HCT116 (cell line): ENCODE measurements at regions not wholly inside any gene's neighbourhood (a gene's known extent, or its start where the extent isn't known, plus 50 kb on each side); places are given as distances from the start of the nearest gene placed in this dataset.

Experiments used
- ATAC-seq: fragments of 200-7000 bp; cut with Tn5 transposase; 2 replicates; pipeline ENCODE4 v1.9.1; 2020; ENCODE audit warnings: mild to moderate bottlenecking, moderate library complexity
- BruUV-seq: library from RNA; stranded (reverse); fragments of 400-500 nt; replicated peaks from 2 replicates; lab custom pipeline; 2021; lab: Mats Ljungman, UMichigan
- CTCF ChIA-PET: fragments of 300-600 bp; sonication (Branson Sonifier 250); formaldehyde crosslinking; loops from one replicate; lab custom pipeline; 2021; ENCODE audit warnings: antibody characterized with exemption; lab: Charles Lee
- POLR2A ChIA-PET: fragments of 300-600, 350-600 bp; sonication (Branson Sonifier 250); formaldehyde crosslinking; loops from one replicate; lab custom pipeline; 2021; ENCODE audit warnings: antibody characterized with exemption; lab: Charles Lee
- RAD21 ChIA-PET, 2 experiments: fragments of 300-600 bp; sonication (Branson Sonifier 250); formaldehyde crosslinking; loops; one replicate each; lab custom pipeline; 2023; ENCODE audit warnings: low total read pairs in 2 of 2; ENCODE audit not compliant: uncharacterized antibody in 2 of 2, unreplicated experiment in 2 of 2, low non-redundant PET in 1 of 2; lab: Charles Lee
- DNase-seq: peaks from one replicate; pipeline ENCODE4 v3.0.0-alpha.2; 2010; ENCODE audit warnings: low read depth, low spot score
- H2AFZ ChIP-seq: fragments of 200-600 bp; shearing (Covaris generic), sonication (generic); 2 replicates; pipeline ENCODE4 v1.6.1; 2017; ENCODE audit warnings: low read depth, mixed run types, mixed read lengths, antibody characterized with exemption, low read length; ENCODE audit not compliant: poor library complexity, severe bottlenecking
- H3K27ac ChIP-seq: 2 replicates; pipeline ENCODE4 v1.5.1; 2012; ENCODE audit warnings: low read depth, low read length
- H3K27me3 ChIP-seq: fragments of 200-600 bp; sonication (generic); 2 replicates; pipeline ENCODE4 v1.6.1; 2016; ENCODE audit warnings: mixed run types, low read length, mixed read lengths; ENCODE audit not compliant: insufficient read depth
- H3K36me3 ChIP-seq, 2 experiments: fragments of 200-500 bp in 1 of 2; fragments of 200-600 bp in 1 of 2; sonication (Bioruptor generic) in 1 of 2; sonication (generic) in 1 of 2; 2 replicates each; pipeline versions ENCODE4 v1.5.1 to v1.6.1; 2014 to 2016; ENCODE audit warnings: low read length in 2 of 2, inconsistent platforms in 1 of 2, mixed read lengths in 1 of 2, mixed run types in 1 of 2; ENCODE audit not compliant: insufficient read depth in 2 of 2, control insufficient read depth in 1 of 2
- H3K4me1 ChIP-seq, 2 experiments: fragments of 200-600 bp in 1 of 2; sonication (generic) in 1 of 2; 2 replicates each; pipeline versions ENCODE4 v1.5.1 to v1.6.1; 2012 to 2017; ENCODE audit warnings: low read length in 2 of 2, inconsistent platforms in 1 of 2, mild to moderate bottlenecking in 1 of 2, mixed read lengths in 1 of 2, mixed run types in 1 of 2, moderate library complexity in 1 of 2; ENCODE audit not compliant: insufficient read depth in 2 of 2, control insufficient read depth in 1 of 2
- H3K4me2 ChIP-seq: fragments of 200-600 bp; sonication (generic); 2 replicates; pipeline ENCODE4 v1.6.1; 2017; ENCODE audit warnings: mixed run types, low read length, mixed read lengths
- H3K4me3 ChIP-seq, 2 experiments: fragments of 200-600 bp in 1 of 2; sonication (generic) in 1 of 2; replicated peaks in 1 of 2; 2 replicates each; pipeline ENCODE4 v1.5.1; 2011 to 2016; ENCODE audit warnings: low read length in 2 of 2, control low read depth in 1 of 2, low read depth in 1 of 2, mild to moderate bottlenecking in 1 of 2, mixed read lengths in 1 of 2, mixed run types in 1 of 2
- H3K79me2 ChIP-seq: fragments of 200-600 bp; sonication (generic); 2 replicates; pipeline ENCODE4 v1.6.1; 2017; ENCODE audit warnings: mild to moderate bottlenecking, mixed run types, low read length, moderate library complexity, mixed read lengths; ENCODE audit not compliant: insufficient read depth
- H3K9ac ChIP-seq: fragments of 200-600 bp; sonication (generic); 2 replicates; pipeline ENCODE4 v1.6.1; 2016; ENCODE audit warnings: low read length, mixed read lengths
- H3K9me2 ChIP-seq: fragments of 200-600 bp; sonication (generic), shearing (Covaris generic); 2 replicates; pipeline ENCODE4 v1.6.1; 2017; ENCODE audit warnings: mixed run types, mild to moderate bottlenecking, moderate library complexity; ENCODE audit not compliant: insufficient read depth
- H3K9me3 ChIP-seq, 2 experiments: fragments of 200-500 bp in 1 of 2; fragments of 200-600 bp in 1 of 2; sonication (Bioruptor generic) in 1 of 2; sonication (generic) in 1 of 2; 2 replicates each; pipeline ENCODE4 v1.6.1; 2014 to 2017; ENCODE audit warnings: low read length in 2 of 2, mixed read lengths in 2 of 2, inconsistent platforms in 1 of 2, low read depth in 1 of 2, mild to moderate bottlenecking in 1 of 2, mixed run types in 1 of 2, moderate library complexity in 1 of 2; ENCODE audit not compliant: control insufficient read depth in 1 of 2, insufficient read depth in 1 of 2
- H4K20me1 ChIP-seq: fragments of 200-600 bp; sonication (generic), shearing (Covaris generic); 2 replicates; pipeline ENCODE4 v1.6.1; 2017; ENCODE audit warnings: mixed run types, mild to moderate bottlenecking, moderate library complexity; ENCODE audit not compliant: insufficient read depth
- CEBPB ChIP-seq: IDR thresholded peaks from 2 replicates; pipeline ENCODE4 v1.6.1; 2012; ENCODE audit warnings: low read depth
- EZH2 ChIP-seq: fragments of 200-600 bp; sonication (generic); IDR thresholded peaks from 2 replicates; pipeline ENCODE4 v1.6.1; 2017; ENCODE audit warnings: antibody characterized with exemption, mixed run types
- EZH2phosphoT487 ChIP-seq: fragments of 200-600 bp; IDR thresholded peaks from 2 replicates; pipeline ENCODE4 v1.6.1; 2018; ENCODE audit warnings: antibody characterized with exemption, borderline replicate concordance
- FOSL1 ChIP-seq: IDR thresholded peaks from 2 replicates; pipeline ENCODE4 v1.6.1; 2012; ENCODE audit warnings: low read depth
- REST ChIP-seq: IDR thresholded peaks from 2 replicates; pipeline ENCODE4 v1.6.1; 2012; ENCODE audit warnings: low read depth
- SIN3A ChIP-seq: IDR thresholded peaks from 2 replicates; pipeline ENCODE4 v1.6.1; 2012; ENCODE audit warnings: low read depth
- SP1 ChIP-seq: IDR thresholded peaks from 2 replicates; pipeline ENCODE4 v1.6.1; 2012; ENCODE audit warnings: low read depth
- TCF7L2 ChIP-seq: IDR thresholded peaks from 2 replicates; pipeline ENCODE4 v1.7.0; 2011; ENCODE audit warnings: borderline replicate concordance, inconsistent platforms; ENCODE audit not compliant: insufficient read depth, insufficient read length; ENCODE audit errors: extremely low read depth
- YY1 ChIP-seq: IDR thresholded peaks from 2 replicates; pipeline ENCODE4 v1.6.1; 2011; ENCODE audit warnings: low read length, low read depth, moderate library complexity, mild to moderate bottlenecking; ENCODE audit not compliant: insufficient replicate concordance; ENCODE audit errors: extremely low read depth
- ZBTB33 ChIP-seq: IDR thresholded peaks from 2 replicates; pipeline ENCODE4 v1.6.1; 2011; ENCODE audit warnings: mild to moderate bottlenecking, low read length, moderate library complexity; ENCODE audit not compliant: insufficient replicate concordance; ENCODE audit errors: extremely low read depth
- ZFX ChIP-seq: fragments of 450-650 bp; IDR thresholded peaks from 2 replicates; pipeline ENCODE4 v1.6.1; 2017
- intact Hi-C: fragments of 100-400 bp; cut with micrococcal nuclease; formaldehyde crosslinking; loops from 2 replicates; pipeline ENCODE4 v1.10.0; 2022
- TF ChIP-seq, protein P1 (sequence below): IDR thresholded peaks from 2 replicates; pipeline ENCODE4 v1.6.1; 2012
- TF ChIP-seq, protein P2 (sequence below), 3 experiments: fragments of 200-600 bp in 1 of 3; sonication (generic) in 1 of 3; IDR thresholded peaks in 2 of 3; conservative IDR thresholded peaks in 1 of 3; 2 replicates each; pipeline ENCODE4 v1.5.1; 2012 to 2017; ENCODE audit warnings: low read depth in 2 of 3, low read length in 2 of 3, antibody characterized with exemption in 1 of 3, borderline replicate concordance in 1 of 3, control low read depth in 1 of 3, mild to moderate bottlenecking in 1 of 3, mixed read lengths in 1 of 3, mixed run types in 1 of 3, moderate library complexity in 1 of 3; ENCODE audit not compliant: insufficient read depth in 1 of 3

DNA sequence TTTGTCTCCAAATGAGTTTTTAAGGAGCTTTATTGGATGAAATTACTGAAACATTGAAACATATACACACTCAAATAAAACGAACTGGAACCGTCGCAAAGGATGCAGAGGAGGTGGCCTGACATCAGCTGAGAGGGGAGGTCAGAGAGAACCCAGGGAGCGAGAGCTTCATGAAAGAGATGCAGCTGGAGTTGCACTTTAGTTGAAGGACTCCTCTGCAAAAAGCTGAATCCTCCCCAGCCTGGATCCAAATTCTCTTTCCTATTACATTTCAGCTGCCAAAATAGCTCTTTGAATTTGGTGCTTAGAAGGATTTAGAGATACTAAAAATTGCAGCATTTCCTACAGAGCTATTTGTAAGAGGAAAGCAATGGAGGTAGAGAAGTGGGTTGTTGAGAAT lies 140.0 kb upstream of the DPP6 start:
- H3K79me2 ChIP-seq: no peaks in the 10 kb centered on the region
- H3K9me3 ChIP-seq: peaks cover 10 to 32% of the 10 kb centered on the region in 2 experiments; a peak in 2 of 4 replicates
- no TSS peak for BruUV-seq
- POLR2A ChIA-PET: no interaction called here
- CTCF ChIA-PET: no interaction called here
- H3K36me3 ChIP-seq: no peaks in the 10 kb centered on the region
- no peaks in the 10 kb centered on the region for H3K9me2 ChIP-seq
- DNase-seq (no peak), ATAC-seq (no peak)
- no peak overlapping the region for H3K4me3 ChIP-seq
- no peak overlapping the region for H3K4me2 ChIP-seq
- RAD21 ChIA-PET: no interaction called here
- no peaks in the 10 kb centered on the region for H3K4me1 ChIP-seq
- TF ChIP-seq SIN3A: no peak
- TF ChIP-seq EZH2: no peak
- H3K27ac ChIP-seq: no peak overlapping the region
- no peak overlapping the region for H2AFZ ChIP-seq
- intact Hi-C loops: no loop called here
- no peaks in the 10 kb centered on the region for H4K20me1 ChIP-seq
- H3K27me3 ChIP-seq: no peaks in the 10 kb centered on the region
- H3K9ac ChIP-seq: no peak overlapping the region

- POLR2A ChIA-PET: no interaction called here
- H3K9ac ChIP-seq: no peak overlapping the region
- intact Hi-C loops: no loop called here
- no peaks in the 10 kb centered on the region for H3K36me3 ChIP-seq
- H2AFZ ChIP-seq: no peak overlapping the region
- RAD21 ChIA-PET: no interaction called here
- H4K20me1 ChIP-seq: no peaks in the 10 kb centered on the region
- H3K4me2 ChIP-seq: no peak overlapping the region
- H3K79me2 ChIP-seq: no peaks in the 10 kb centered on the region
- CTCF ChIA-PET: no interaction called here
- no peaks in the 10 kb centered on the region for H3K27me3 ChIP-seq
- H3K9me2 ChIP-seq: no peaks in the 10 kb centered on the region
- BruUV-seq: no TSS peak
- no peak overlapping the region for H3K27ac ChIP-seq
- no peak overlapping the region for H3K4me3 ChIP-seq
- no peak for DNase-seq
- H3K4me1 ChIP-seq: no peaks in the 10 kb centered on the region
- peaks cover 8 to 12% of the 10 kb centered on the region in 2 experiments; a peak in 2 of 4 replicates for H3K9me3 ChIP-seq
- ATAC-seq: no peak
- TF ChIP-seq ZBTB33: no peak
- no peak for TF ChIP-seq CEBPB
- TF ChIP-seq REST: no peak
- no peak for TF ChIP-seq SP1
- no peak for TF ChIP-seq EZH2phosphoT487
- TF ChIP-seq, protein P1, sequence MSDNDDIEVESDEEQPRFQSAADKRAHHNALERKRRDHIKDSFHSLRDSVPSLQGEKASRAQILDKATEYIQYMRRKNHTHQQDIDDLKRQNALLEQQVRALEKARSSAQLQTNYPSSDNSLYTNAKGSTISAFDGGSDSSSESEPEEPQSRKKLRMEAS: no peak
- TF ChIP-seq FOSL1: no peak
- TF ChIP-seq, protein P2, sequence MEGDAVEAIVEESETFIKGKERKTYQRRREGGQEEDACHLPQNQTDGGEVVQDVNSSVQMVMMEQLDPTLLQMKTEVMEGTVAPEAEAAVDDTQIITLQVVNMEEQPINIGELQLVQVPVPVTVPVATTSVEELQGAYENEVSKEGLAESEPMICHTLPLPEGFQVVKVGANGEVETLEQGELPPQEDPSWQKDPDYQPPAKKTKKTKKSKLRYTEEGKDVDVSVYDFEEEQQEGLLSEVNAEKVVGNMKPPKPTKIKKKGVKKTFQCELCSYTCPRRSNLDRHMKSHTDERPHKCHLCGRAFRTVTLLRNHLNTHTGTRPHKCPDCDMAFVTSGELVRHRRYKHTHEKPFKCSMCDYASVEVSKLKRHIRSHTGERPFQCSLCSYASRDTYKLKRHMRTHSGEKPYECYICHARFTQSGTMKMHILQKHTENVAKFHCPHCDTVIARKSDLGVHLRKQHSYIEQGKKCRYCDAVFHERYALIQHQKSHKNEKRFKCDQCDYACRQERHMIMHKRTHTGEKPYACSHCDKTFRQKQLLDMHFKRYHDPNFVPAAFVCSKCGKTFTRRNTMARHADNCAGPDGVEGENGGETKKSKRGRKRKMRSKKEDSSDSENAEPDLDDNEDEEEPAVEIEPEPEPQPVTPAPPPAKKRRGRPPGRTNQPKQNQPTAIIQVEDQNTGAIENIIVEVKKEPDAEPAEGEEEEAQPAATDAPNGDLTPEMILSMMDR (IDR thresholded peaks at IDR 0.05 in 2 of 3, conservative IDR thresholded peaks at IDR 0.05 in 1 of 3; ENCODE audit: borderline replicate concordance in 1 of 3, insufficient read depth in 1 of 3, low read depth in 2 of 3, low read length in 2 of 3): no peak
- TF ChIP-seq ZFX: no peak
- TF ChIP-seq TCF7L2: no peak
- TF ChIP-seq YY1: no peak
These were observed 132.1 kb upstream of the DPP6 start for GRCh38 chr7:153920126-153920525.
